ENCODE measurements at regions not wholly inside any gene's neighbourhood (a gene's known extent, or its start where the extent isn't known, plus 50 kb on each side); places are given as distances from the start of the nearest gene placed in this dataset.

DNA sequence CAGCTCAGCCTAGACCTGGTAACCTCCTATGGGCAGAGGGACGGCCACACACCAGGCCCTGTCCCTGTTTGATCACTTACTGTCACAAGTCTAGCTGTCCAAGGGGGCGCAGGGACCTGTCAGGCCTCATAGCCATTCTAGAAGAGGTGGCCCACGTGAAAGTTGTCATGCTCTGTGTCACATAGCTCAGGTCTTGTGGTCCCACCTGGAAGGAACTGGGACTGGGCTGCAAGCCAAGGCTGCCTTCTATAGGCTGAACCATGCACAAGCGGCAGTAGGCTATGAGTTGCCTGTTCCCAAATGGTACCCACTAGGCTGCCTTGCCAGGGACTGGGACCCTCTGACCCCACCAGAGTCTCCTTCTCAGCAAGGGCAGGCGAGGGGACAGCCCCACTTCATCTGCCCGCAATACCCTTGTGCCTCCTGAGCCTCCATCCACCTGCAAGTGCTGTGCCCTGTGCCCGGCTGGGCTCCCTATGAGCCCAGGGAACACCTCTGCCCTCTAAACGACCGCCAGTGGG, 177.5 kb downstream of the ANAPC1 start:
- intact Hi-C loops (cut with DNase I; ENCODE audit: low total_unique reads): no loop called here
- Histone ChIP-seq H3K4me3 (no peak overlapping the region), H3K9me3 (no peaks in the 10 kb centered on the region), H3K27ac (peak overlapping the region in 2 of 4 donors; percentile 10 to 62), H3K36me3 (no peaks in the 10 kb centered on the region), H3K27me3 (no peaks in the 10 kb centered on the region), H3K4me1 (peaks cover 0 to 23% (median 4%) of the 10 kb centered on the region in 4 donors)
- 92% methylated on average over 8 of the region's 9 CpGs; no CpG with 5 or more reads in 1 of the 2 donors for WGBS, 2 donors (ENCODE audit: low coverage in 1 of 2)
- TF ChIP-seq POLR2AphosphoS5 (IDR thresholded peaks at IDR 0.05): no peak
- no peak for TF ChIP-seq EP300 (IDR thresholded peaks at IDR 0.05; ENCODE audit: low read depth)
- no peak for TF ChIP-seq POLR2A (IDR thresholded peaks at IDR 0.05)
- in situ Hi-C loops (cut with MboI; ENCODE audit: low pct_ligation_motif_present in 1 of 4, low pct_unique_long_range_greater_than_20kb in 1 of 4, low sequenced_read_pairs in 3 of 4): loop anchor here in 1 of 4 donors (25.0 kb wide), 1 partner anchor 594 kb away; the partner anchor contains the start of gene BCL2L11
- no peak for DNase-seq

DNA sequence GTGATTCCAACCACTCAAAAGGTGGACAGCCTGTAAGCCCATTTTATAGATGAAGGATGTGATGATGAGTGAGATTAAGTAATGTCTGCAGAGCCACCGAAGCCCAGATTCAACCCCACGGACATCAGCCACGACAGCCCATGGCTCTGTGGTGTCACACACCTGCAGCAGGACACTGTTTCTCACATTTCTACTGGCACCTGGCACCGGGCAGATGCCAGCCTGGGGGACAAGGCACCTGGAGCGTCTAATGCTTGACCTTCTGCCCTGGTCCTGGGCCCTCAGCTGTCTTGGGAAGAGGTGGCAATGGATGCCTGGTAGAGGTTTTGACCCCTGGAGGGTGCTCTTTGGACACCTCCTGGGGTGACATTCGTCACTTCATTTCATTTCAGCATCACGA, 176.3 kb downstream of the ANAPC1 start:
- no peak for TF ChIP-seq POLR2AphosphoS5 (IDR thresholded peaks at IDR 0.05)
- TF ChIP-seq POLR2A (IDR thresholded peaks at IDR 0.05): no peak
- TF ChIP-seq, protein P1, sequence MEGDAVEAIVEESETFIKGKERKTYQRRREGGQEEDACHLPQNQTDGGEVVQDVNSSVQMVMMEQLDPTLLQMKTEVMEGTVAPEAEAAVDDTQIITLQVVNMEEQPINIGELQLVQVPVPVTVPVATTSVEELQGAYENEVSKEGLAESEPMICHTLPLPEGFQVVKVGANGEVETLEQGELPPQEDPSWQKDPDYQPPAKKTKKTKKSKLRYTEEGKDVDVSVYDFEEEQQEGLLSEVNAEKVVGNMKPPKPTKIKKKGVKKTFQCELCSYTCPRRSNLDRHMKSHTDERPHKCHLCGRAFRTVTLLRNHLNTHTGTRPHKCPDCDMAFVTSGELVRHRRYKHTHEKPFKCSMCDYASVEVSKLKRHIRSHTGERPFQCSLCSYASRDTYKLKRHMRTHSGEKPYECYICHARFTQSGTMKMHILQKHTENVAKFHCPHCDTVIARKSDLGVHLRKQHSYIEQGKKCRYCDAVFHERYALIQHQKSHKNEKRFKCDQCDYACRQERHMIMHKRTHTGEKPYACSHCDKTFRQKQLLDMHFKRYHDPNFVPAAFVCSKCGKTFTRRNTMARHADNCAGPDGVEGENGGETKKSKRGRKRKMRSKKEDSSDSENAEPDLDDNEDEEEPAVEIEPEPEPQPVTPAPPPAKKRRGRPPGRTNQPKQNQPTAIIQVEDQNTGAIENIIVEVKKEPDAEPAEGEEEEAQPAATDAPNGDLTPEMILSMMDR (IDR thresholded peaks at IDR 0.05): no peak
- no peak for TF ChIP-seq EP300 (IDR thresholded peaks at IDR 0.05; ENCODE audit: low read depth)
- in situ Hi-C loops (cut with MboI; ENCODE audit: low pct_ligation_motif_present in 1 of 4, low pct_unique_long_range_greater_than_20kb in 1 of 4, low sequenced_read_pairs in 3 of 4): loop anchor here in 1 of 4 donors (25.0 kb wide), 1 partner anchor 595 kb away; the partner anchor contains the start of gene BCL2L11
- H3K4me1 ChIP-seq: peaks cover 0 to 12% (median 0%) of the 10 kb centered on the region in 4 donors
- intact Hi-C loops (cut with DNase I; ENCODE audit: low total_unique reads): no loop called here
- DNase-seq: no peak
- 94 to 100% methylated on average over 2 to 7 of the region's 7 CpGs for WGBS, 2 donors (ENCODE audit: low coverage in 1 of 2)
- H3K36me3 ChIP-seq: no peaks in the 10 kb centered on the region
- no peak overlapping the region for H3K4me3 ChIP-seq
- no peaks in the 10 kb centered on the region for H3K27me3 ChIP-seq
- H3K9me3 ChIP-seq: no peaks in the 10 kb centered on the region
- H3K27ac ChIP-seq: no peak overlapping the region

DNA sequence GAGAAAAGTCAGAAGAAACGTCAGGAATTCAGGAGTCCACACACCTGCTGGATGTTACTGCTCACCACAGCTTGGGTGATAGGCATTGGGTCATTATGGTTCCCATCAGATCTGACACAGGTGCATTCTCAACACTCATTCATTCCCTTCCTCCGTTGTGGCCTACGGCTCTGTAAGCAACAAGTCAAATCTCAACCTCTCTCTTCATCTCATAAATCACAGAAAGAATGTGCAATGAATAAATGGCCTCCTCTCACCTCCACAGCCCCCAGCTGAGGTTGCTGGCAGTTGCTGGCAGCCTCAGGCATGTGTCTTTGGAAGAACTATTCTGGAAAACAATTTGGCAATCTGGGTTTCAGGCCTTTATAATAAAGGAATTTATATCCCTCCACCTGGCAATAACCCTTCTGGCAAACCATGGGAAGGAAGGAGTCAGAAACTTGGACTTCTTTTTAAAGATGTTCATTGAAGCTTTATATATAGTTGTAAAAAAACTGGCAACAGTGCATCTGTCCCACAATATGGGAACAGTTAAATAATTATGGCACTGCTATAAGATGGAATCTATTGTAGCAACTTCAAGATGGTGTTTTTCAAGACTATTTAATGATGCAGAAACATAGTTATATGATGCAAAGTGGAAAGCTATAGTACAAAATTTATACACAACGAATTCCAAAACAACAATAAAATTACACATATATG, 175.4 kb downstream of the ANAPC1 start:
- Histone ChIP-seq H3K4me1 (peaks cover 0 to 11% (median 0%) of the 10 kb centered on the region in 4 donors), H3K27me3 (no peaks in the 10 kb centered on the region), H3K9me3 (no peaks in the 10 kb centered on the region), H3K4me3 (no peak overlapping the region), H3K36me3 (no peaks in the 10 kb centered on the region), H3K27ac (no peak overlapping the region)
- DNase-seq: no peak
- intact Hi-C loops (cut with DNase I; ENCODE audit: low total_unique reads) (no loop called here), in situ Hi-C loops (cut with MboI; ENCODE audit: low pct_ligation_motif_present in 1 of 4, low pct_unique_long_range_greater_than_20kb in 1 of 4, low sequenced_read_pairs in 3 of 4) (loop anchor here in 1 of 4 donors (25.0 kb wide), 1 partner anchor 596 kb away; the partner anchor contains the start of gene BCL2L11)
- WGBS, 2 donors (ENCODE audit: low coverage in 1 of 2): 74 to 91% methylated on average over 4 of the region's 4 CpGs
- TF ChIP-seq POLR2A (IDR thresholded peaks at IDR 0.05) (no peak), EP300 (IDR thresholded peaks at IDR 0.05; ENCODE audit: low read depth) (no peak), POLR2AphosphoS5 (IDR thresholded peaks at IDR 0.05) (no peak)
- TF ChIP-seq, protein P1 (IDR thresholded peaks at IDR 0.05): no peak

DNA sequence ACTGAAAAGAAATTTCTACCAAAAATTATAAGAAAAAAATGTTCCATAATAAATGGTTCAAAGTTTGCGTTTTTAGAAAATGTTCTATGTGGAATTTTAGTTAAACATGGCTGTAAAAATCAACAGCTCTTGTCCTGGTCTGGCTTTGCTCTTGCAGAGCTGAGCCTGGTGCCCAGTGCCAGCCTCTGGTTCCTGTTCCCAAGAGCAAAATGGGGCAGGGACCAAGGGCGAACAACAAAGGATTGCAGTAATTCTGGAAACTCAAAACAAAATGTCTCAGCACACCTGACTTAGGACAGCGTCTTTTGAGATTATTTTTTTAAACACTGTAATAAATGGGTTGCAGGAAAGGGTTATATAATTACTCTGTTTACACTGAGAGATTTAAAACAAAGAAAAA, 174.7 kb downstream of the ANAPC1 start:
- Histone ChIP-seq H3K4me3 (no peak overlapping the region), H3K27me3 (no peaks in the 10 kb centered on the region), H3K9me3 (no peaks in the 10 kb centered on the region), H3K27ac (no peak overlapping the region), H3K4me1 (peaks cover 0 to 11% (median 0%) of the 10 kb centered on the region in 4 donors), H3K36me3 (no peaks in the 10 kb centered on the region)
- DNase-seq: no peak
- in situ Hi-C loops (cut with MboI; ENCODE audit: low pct_ligation_motif_present in 1 of 4, low pct_unique_long_range_greater_than_20kb in 1 of 4, low sequenced_read_pairs in 3 of 4) (loop anchor here in 1 of 4 donors (25.0 kb wide), 1 partner anchor 597 kb away; the partner anchor contains the start of gene BCL2L11), intact Hi-C loops (cut with DNase I; ENCODE audit: low total_unique reads) (no loop called here)
- TF ChIP-seq POLR2A (IDR thresholded peaks at IDR 0.05) (no peak), POLR2AphosphoS5 (IDR thresholded peaks at IDR 0.05) (no peak), EP300 (IDR thresholded peaks at IDR 0.05; ENCODE audit: low read depth) (no peak)
- TF ChIP-seq, protein P1 (IDR thresholded peaks at IDR 0.05): no peak
- 52 to 73% methylated on average over 3 of the region's 3 CpGs for WGBS, 2 donors (ENCODE audit: low coverage in 1 of 2)
